ENCODE measurements at regions not wholly inside any gene's neighbourhood (a gene's known extent, or its start where the extent isn't known, plus 50 kb on each side); places are given as distances from the start of the nearest gene placed in this dataset.
"Not testable (repeated sequence)": the region's sequence is repeated elsewhere in the genome, so short reads cannot be mapped to it uniquely, and the experiment has no call there.

DNA sequence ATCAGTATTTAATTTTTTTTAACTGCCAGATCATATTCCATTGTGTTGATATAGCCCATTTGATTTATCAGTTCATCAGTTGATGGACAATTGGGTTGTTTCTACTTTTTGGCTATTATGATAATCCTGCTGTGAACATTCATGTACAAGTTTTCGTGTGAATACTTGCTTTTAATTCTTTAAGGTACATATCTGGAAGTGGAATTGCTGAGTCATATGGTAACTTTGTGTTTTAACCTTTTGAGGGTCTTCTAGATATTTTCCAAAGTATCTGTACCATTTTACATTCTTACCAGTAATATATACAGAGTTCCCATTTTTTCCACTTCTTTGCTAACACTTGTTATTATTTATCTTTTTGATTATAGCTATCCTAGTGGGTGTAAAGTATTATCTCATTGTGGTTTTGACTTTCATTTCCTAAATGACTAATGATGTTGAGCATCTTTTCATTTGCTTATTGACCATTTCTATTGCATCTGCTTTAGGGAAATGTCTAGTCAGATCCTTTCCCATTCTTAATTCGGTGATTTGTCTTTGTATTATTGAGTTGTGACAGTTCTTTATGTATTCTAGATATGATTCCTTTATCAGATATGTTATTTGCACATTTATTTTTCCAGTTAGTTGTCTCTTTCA lies 75.2 kb upstream of the NUDT6 start:
- Histone ChIP-seq H3K36me3 (no peaks in the 10 kb centered on the region), H3K4me3 (no peak overlapping the region), H3K9me3 (replicated peaks) (no peaks in the 10 kb centered on the region), H3K27me3 (ENCODE audit: low read depth) (no peaks in the 10 kb centered on the region), H3K4me1 (peaks cover 1% of the 10 kb centered on the region), H3K27ac (replicated peaks) (no peak overlapping the region)
- DNase-seq, result no peak
- intact Hi-C loops (cut with micrococcal nuclease), result no loop called here
- TF ChIP-seq, protein P1, sequence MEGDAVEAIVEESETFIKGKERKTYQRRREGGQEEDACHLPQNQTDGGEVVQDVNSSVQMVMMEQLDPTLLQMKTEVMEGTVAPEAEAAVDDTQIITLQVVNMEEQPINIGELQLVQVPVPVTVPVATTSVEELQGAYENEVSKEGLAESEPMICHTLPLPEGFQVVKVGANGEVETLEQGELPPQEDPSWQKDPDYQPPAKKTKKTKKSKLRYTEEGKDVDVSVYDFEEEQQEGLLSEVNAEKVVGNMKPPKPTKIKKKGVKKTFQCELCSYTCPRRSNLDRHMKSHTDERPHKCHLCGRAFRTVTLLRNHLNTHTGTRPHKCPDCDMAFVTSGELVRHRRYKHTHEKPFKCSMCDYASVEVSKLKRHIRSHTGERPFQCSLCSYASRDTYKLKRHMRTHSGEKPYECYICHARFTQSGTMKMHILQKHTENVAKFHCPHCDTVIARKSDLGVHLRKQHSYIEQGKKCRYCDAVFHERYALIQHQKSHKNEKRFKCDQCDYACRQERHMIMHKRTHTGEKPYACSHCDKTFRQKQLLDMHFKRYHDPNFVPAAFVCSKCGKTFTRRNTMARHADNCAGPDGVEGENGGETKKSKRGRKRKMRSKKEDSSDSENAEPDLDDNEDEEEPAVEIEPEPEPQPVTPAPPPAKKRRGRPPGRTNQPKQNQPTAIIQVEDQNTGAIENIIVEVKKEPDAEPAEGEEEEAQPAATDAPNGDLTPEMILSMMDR (IDR thresholded peaks at IDR 0.05; ENCODE audit: borderline replicate concordance), result no peak

DNA sequence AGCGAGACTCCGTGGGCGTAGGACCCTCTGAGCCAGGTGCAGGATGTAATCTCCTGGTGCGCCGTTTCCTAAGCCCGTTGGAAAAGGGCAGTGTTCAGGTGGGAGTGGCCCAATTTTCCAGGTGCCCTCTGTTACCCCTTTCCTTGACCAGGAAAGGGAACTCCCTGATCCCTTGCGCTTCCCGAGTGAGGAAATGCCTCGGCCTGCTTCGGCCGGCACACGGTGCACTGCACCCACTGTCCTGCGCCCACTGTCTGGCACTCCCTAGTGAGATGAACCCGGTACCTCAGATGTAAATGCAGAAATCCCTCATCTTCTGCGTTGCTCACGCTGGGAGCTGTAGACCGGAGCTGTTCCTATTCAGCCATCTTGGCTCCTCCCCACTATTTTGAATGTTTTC lies 81.7 kb upstream of the NUDT6 start:
- intact Hi-C loops (cut with micrococcal nuclease); DNase-seq; H3K4me1 ChIP-seq; H3K27ac ChIP-seq (replicated peaks); H3K36me3 ChIP-seq; H3K9me3 ChIP-seq (replicated peaks); H3K4me3 ChIP-seq; H3K27me3 ChIP-seq (ENCODE audit: low read depth): not testable (repeated sequence)

DNA sequence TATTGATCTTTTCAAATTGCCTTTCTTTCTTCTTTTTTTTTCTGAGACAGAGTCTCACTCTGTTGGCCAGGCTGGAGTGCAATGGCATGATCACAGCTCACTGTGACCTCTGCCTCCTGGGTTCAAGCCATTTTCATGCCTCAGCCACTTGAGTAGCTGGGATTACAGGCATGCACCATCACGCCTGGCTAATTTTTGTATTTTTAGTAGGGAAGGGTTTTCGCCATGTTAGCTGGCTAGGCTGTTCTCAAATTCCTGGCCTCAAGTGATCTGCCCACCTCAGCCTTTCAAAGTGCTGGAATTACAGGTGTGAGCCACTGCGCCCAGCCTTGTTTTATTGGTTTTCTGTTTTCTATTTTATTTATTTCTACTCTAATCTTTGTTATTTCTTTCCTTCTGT lies 82.7 kb upstream of the NUDT6 start:
- H3K27ac ChIP-seq (replicated peaks); H3K4me3 ChIP-seq; H3K4me1 ChIP-seq; H3K36me3 ChIP-seq; DNase-seq; H3K9me3 ChIP-seq (replicated peaks); H3K27me3 ChIP-seq (ENCODE audit: low read depth); intact Hi-C loops (cut with micrococcal nuclease): not testable (repeated sequence)

DNA sequence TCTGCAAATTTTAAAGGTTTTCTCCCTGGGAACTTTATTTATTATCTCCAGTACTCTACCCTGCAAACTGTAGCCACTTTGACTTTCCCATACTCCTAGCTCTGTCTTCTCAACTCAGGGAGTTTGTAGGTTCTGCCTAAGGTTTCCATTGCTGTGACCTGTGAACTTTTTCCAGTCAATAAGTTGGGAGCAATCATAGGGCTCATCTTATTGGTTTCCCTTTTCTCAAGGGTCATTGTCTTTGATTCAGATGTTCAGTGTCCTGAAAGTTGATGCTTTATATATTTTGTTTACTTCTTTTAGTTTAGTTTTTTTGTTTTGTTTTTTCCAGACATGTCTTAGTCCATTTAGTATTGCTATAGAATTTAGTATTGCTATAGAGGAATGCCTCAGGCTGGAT lies 85.3 kb upstream of the NUDT6 start:
- H3K27ac ChIP-seq (replicated peaks), result no peak overlapping the region
- intact Hi-C loops (cut with micrococcal nuclease), result no loop called here
- H3K27me3 ChIP-seq (ENCODE audit: low read depth), result no peaks in the 10 kb centered on the region
- H3K4me3 ChIP-seq, result no peak overlapping the region
- H3K36me3 ChIP-seq, result no peaks in the 10 kb centered on the region
- TF ChIP-seq, protein P1 (IDR thresholded peaks at IDR 0.05; ENCODE audit: borderline replicate concordance), result no peak
- H3K4me1 ChIP-seq, result peaks cover 4% of the 10 kb centered on the region
- DNase-seq, result no peak
- no peaks in the 10 kb centered on the region for H3K9me3 ChIP-seq (replicated peaks)

DNA sequence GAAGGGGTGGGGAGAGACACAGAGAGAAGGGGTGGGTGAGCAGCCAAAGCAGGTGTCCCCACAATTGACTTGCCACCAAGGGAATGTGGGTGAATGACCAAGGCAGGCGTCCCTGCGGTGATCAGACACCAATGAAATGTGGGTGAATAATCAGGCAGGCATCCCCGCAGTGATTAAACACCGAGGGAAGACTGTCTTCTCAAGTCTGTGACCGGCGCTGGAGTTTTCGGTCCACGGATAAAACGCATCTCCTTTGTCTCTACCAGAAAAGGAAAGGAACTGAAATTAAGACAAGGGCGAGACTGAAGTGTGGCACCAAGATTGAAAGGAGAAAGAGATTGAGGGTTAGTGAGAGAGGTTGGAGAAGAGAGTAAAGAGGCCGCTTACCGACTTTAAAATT lies 90.0 kb upstream of the NUDT6 start:
- H3K4me1 ChIP-seq; intact Hi-C loops (cut with micrococcal nuclease); DNase-seq; H3K4me3 ChIP-seq; H3K9me3 ChIP-seq (replicated peaks); H3K27me3 ChIP-seq (ENCODE audit: low read depth); H3K36me3 ChIP-seq; H3K27ac ChIP-seq (replicated peaks): not testable (repeated sequence)

DNA sequence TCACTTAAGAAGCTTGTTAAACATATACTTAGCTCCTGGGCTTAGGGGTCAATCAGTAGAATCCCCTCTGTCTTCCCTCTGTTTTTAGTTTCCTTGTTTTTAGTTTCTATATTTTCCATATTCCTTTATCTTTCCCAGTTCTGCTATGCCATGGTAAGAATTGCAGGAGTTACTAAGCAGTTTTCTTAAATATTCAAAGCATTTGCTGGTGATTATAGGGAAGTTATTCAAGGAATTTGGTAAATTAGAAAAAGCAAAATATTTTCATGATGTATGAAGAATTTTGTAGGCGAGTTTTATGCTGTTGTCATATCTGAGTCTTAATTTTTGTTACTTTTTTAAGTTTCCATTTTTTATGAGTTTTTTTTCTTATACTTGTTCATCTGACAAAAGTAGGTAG lies 91.6 kb upstream of the NUDT6 start:
- no peak overlapping the region for H3K27ac ChIP-seq (replicated peaks)
- TF ChIP-seq, protein P1 (IDR thresholded peaks at IDR 0.05; ENCODE audit: borderline replicate concordance), result no peak
- H3K27me3 ChIP-seq (ENCODE audit: low read depth), result no peaks in the 10 kb centered on the region
- DNase-seq, result no peak
- H3K36me3 ChIP-seq, result no peaks in the 10 kb centered on the region
- peaks cover 10% of the 10 kb centered on the region for H3K4me1 ChIP-seq
- H3K9me3 ChIP-seq (replicated peaks), result no peaks in the 10 kb centered on the region
- intact Hi-C loops (cut with micrococcal nuclease), result no loop called here
- H3K4me3 ChIP-seq, result no peak overlapping the region

DNA sequence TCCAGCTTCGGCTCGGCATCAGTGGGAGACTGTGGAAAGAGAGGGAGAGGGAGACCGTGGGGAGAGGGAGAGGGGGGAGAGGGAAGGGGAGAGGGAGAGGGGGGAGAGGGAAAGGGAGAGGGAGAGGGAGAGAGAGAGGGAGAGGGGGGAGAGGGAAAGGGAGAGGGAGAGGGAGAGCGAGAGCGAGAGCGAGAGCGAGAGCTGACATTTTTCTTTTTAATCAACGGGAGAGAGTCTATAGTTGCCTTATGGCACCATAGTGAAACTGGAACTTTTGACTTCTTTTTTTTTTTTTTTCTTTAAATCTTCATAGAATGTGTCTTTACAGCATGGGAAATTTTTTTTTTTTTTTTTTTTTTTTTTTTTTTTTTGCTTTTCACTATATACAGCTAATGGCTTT lies 94.7 kb upstream of the NUDT6 start:
- H3K4me1 ChIP-seq, result peaks cover 10% of the 10 kb centered on the region
- no peaks in the 10 kb centered on the region for H3K27me3 ChIP-seq (ENCODE audit: low read depth)
- H3K36me3 ChIP-seq, result no peaks in the 10 kb centered on the region
- DNase-seq, result no peak
- TF ChIP-seq, protein P1 (IDR thresholded peaks at IDR 0.05; ENCODE audit: borderline replicate concordance), result no peak
- H3K4me3 ChIP-seq, result no peak overlapping the region
- no peaks in the 10 kb centered on the region for H3K9me3 ChIP-seq (replicated peaks)
- intact Hi-C loops (cut with micrococcal nuclease), result no loop called here
- no peak overlapping the region for H3K27ac ChIP-seq (replicated peaks)

Measured in left ventricle myocardium inferior (tissue), 1 donor.